ENCODE measurements at regions not wholly inside any gene's neighbourhood (a gene's known extent, or its start where the extent isn't known, plus 50 kb on each side); places are given as distances from the start of the nearest gene placed in this dataset.

DNA sequence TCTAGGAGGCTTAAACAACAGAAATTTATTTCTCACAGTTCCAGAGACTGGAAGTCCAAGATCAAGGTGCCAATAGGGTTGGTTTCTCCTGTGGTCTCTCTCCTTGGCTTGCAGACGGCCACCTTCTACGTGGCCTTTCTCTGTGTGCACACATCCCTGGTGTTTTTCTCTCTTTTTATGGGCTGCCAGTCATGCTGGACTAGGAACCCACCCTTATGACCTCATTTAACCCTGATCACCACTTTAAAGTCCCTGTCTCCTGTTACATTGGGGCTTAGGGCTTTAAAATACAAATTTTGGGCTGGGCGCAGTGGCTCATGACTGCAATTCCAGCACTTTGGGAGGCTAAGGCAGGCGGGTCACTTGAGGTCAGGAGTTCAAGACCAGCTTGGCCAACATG is 157.1 kb downstream of the TLE1 start:
- TF ChIP-seq, protein P1, sequence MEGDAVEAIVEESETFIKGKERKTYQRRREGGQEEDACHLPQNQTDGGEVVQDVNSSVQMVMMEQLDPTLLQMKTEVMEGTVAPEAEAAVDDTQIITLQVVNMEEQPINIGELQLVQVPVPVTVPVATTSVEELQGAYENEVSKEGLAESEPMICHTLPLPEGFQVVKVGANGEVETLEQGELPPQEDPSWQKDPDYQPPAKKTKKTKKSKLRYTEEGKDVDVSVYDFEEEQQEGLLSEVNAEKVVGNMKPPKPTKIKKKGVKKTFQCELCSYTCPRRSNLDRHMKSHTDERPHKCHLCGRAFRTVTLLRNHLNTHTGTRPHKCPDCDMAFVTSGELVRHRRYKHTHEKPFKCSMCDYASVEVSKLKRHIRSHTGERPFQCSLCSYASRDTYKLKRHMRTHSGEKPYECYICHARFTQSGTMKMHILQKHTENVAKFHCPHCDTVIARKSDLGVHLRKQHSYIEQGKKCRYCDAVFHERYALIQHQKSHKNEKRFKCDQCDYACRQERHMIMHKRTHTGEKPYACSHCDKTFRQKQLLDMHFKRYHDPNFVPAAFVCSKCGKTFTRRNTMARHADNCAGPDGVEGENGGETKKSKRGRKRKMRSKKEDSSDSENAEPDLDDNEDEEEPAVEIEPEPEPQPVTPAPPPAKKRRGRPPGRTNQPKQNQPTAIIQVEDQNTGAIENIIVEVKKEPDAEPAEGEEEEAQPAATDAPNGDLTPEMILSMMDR (IDR thresholded peaks at IDR 0.05) = no peak
- no peak for TF ChIP-seq POLR2A (IDR thresholded peaks at IDR 0.05)
